Liver (tissue), 8 donors: ENCODE measurements at regions not wholly inside any gene's neighbourhood (a gene's known extent, or its start where the extent isn't known, plus 50 kb on each side); places are given as distances from the start of the nearest gene placed in this dataset.

Experiments used
- DNase-seq: peaks from one replicate; pipeline ENCODE4 v3.0.0-alpha.2; 2017; ENCODE audit warnings: low spot score
- H3K27ac ChIP-seq, 2 donors: one replicate each; pipeline ENCODE4 v1.7.0; 2013; ENCODE audit warnings: inconsistent platforms in 2 of 2, low read length in 2 of 2, control low read depth in 1 of 2, low read depth in 1 of 2, mild to moderate bottlenecking in 1 of 2
- H3K27me3 ChIP-seq, 4 donors: one replicate each; pipeline versions ENCODE4 v1.6.1 to v1.7.0; 2013; ENCODE audit warnings: low read length in 3 of 4, inconsistent platforms in 1 of 4, mild to moderate bottlenecking in 1 of 4, moderate library complexity in 1 of 4; ENCODE audit not compliant: control insufficient read depth in 4 of 4, insufficient read depth in 4 of 4
- H3K36me3 ChIP-seq, 4 donors: one replicate each; pipeline versions ENCODE4 v1.6.1 to v1.7.0; 2013; ENCODE audit warnings: low read length in 3 of 4, mild to moderate bottlenecking in 3 of 4, low read depth in 1 of 4, moderate library complexity in 1 of 4; ENCODE audit not compliant: control insufficient read depth in 4 of 4, insufficient read depth in 3 of 4
- H3K4me1 ChIP-seq, 4 donors: one replicate each; pipeline versions ENCODE4 v1.6.1 to v1.7.0; 2013; ENCODE audit warnings: low read length in 3 of 4, mild to moderate bottlenecking in 3 of 4, moderate library complexity in 1 of 4; ENCODE audit not compliant: control insufficient read depth in 4 of 4, insufficient read depth in 4 of 4
- H3K4me3 ChIP-seq, 3 donors: one replicate each; pipeline versions ENCODE4 v1.6.1 to v1.7.0; 2013; ENCODE audit warnings: low read length in 3 of 3, control low read depth in 1 of 3, low read depth in 1 of 3, mild to moderate bottlenecking in 1 of 3
- H3K9ac ChIP-seq, 2 donors: one replicate each; pipeline ENCODE4 v1.7.0; 2013; ENCODE audit warnings: low read length in 2 of 2, mild to moderate bottlenecking in 2 of 2, moderate library complexity in 2 of 2, control low read depth in 1 of 2, low read depth in 1 of 2
- H3K9me3 ChIP-seq, 4 donors: one replicate each; pipeline versions ENCODE4 v1.6.1 to v1.7.0; 2013; ENCODE audit warnings: low read length in 3 of 4; ENCODE audit not compliant: control insufficient read depth in 4 of 4
- ATF3 ChIP-seq: IDR thresholded peaks from 2 replicates; pipeline ENCODE4 v1.6.1; 2016; ENCODE audit warnings: antibody characterized with exemption
- CTCF ChIP-seq: fragments of 150-350 bp; IDR thresholded peaks from 2 replicates; pipeline ENCODE4 v1.5.1; 2017; ENCODE audit warnings: improper control_type of control experiment, low read depth, low read length; ENCODE audit not compliant: missing input control
- EGR1 ChIP-seq, 2 donors: IDR thresholded peaks; 2 replicates each; pipeline ENCODE4 v1.6.1; 2016 to 2018; ENCODE audit warnings: antibody characterized with exemption in 2 of 2, low read depth in 2 of 2
- FOXA2 ChIP-seq: IDR thresholded peaks from 2 replicates; pipeline ENCODE4 v1.6.1; 2016; ENCODE audit warnings: antibody characterized with exemption
- GABPA ChIP-seq, 2 donors: IDR thresholded peaks in 1 of 2; conservative IDR thresholded peaks in 1 of 2; 2 replicates each; pipeline ENCODE4 v1.6.1; 2016; ENCODE audit warnings: antibody characterized with exemption in 2 of 2, mild to moderate bottlenecking in 1 of 2, moderate library complexity in 1 of 2
- HNF4A ChIP-seq, 2 donors: conservative IDR thresholded peaks; 2 replicates each; pipeline ENCODE4 v1.6.1; 2016; ENCODE audit warnings: antibody characterized with exemption in 2 of 2, mild to moderate bottlenecking in 2 of 2
- HNF4G ChIP-seq: IDR thresholded peaks from 2 replicates; pipeline ENCODE4 v1.6.1; 2016; ENCODE audit warnings: antibody characterized with exemption
- JUND ChIP-seq, 2 donors: IDR thresholded peaks; 2 replicates each; pipeline ENCODE4 v1.6.1; 2016; ENCODE audit warnings: antibody characterized with exemption in 2 of 2
- NR2F2 ChIP-seq: IDR thresholded peaks from 2 replicates; pipeline ENCODE4 v1.6.1; 2016; ENCODE audit warnings: antibody characterized with exemption
- REST ChIP-seq: IDR thresholded peaks from 2 replicates; pipeline ENCODE4 v1.6.1; 2016; ENCODE audit warnings: antibody characterized with exemption, mild to moderate bottlenecking
- RXRA ChIP-seq, 2 donors: IDR thresholded peaks; 2 replicates each; pipeline ENCODE4 v1.6.1; 2017 to 2018; ENCODE audit warnings: antibody characterized with exemption in 2 of 2, mild to moderate bottlenecking in 1 of 2
- SP1 ChIP-seq: IDR thresholded peaks from 2 replicates; pipeline ENCODE4 v1.6.1; 2018; ENCODE audit warnings: antibody characterized with exemption, mild to moderate bottlenecking
- TAF1 ChIP-seq: conservative IDR thresholded peaks from 2 replicates; pipeline ENCODE4 v1.6.1; 2016; ENCODE audit warnings: antibody characterized with exemption, mild to moderate bottlenecking
- YY1 ChIP-seq: IDR thresholded peaks from 2 replicates; pipeline ENCODE4 v1.6.1; 2016; ENCODE audit warnings: antibody characterized with exemption, mild to moderate bottlenecking
- ZBTB33 ChIP-seq: IDR thresholded peaks from 2 replicates; pipeline ENCODE4 v1.6.1; 2016; ENCODE audit warnings: antibody characterized with exemption
- WGBS: extraction: QIAGEN DNeasy Blood & Tissue Kit; methylation state at CpG from one replicate; pipeline ENCODE4 v1.1.7; 2013; 5-methylcytosine and 5-hydroxymethylcytosine counted together
- donor health status: healthy.
- donor health status: healthy.
- donor health status: healthy.
- donor health status: healthy.
- donor health status: healthy.

GRCh38 chrX:98331407-98331806 lies 1447.7 kb downstream of the RPA4 start:
- 70% methylated on average over 2 of the region's 2 CpGs for WGBS
- H3K27ac ChIP-seq = no peak overlapping the region

GRCh38 chrX:98338544-98338943 lies 1454.8 kb downstream of the RPA4 start:
- TF ChIP-seq YY1 = no peak
- no peak for TF ChIP-seq NR2F2
- DNase-seq = no peak
- Histone ChIP-seq H3K27ac (no peak overlapping the region), H3K9me3 (peaks cover 0 to 4% (median 0%) of the 10 kb centered on the region in 4 donors), H3K4me3 (no peak overlapping the region), H3K4me1 (no peaks in the 10 kb centered on the region), H3K36me3 (no peaks in the 10 kb centered on the region), H3K27me3 (no peaks in the 10 kb centered on the region), H3K9ac (no peak overlapping the region)
- WGBS = 83% methylated on average over 2 of the region's 2 CpGs

More at GRCh38 chrX:98331407-98331806, 1447.7 kb downstream of the RPA4 start:
- TF ChIP-seq RXRA (IDR thresholded peaks at IDR 0.05) = no peak
- no peak for TF ChIP-seq NR2F2
- TF ChIP-seq HNF4G = no peak
- no peak for TF ChIP-seq FOXA2
- no peak for TF ChIP-seq REST
- no peak for TF ChIP-seq CTCF
- H3K9me3 ChIP-seq = no peaks in the 10 kb centered on the region
- no peak overlapping the region for H3K4me3 ChIP-seq
- no peaks in the 10 kb centered on the region for H3K27me3 ChIP-seq
- H3K36me3 ChIP-seq = no peaks in the 10 kb centered on the region
- no peaks in the 10 kb centered on the region for H3K4me1 ChIP-seq
- no peak for DNase-seq
- no peak overlapping the region for H3K9ac ChIP-seq

GRCh38 chrX:98350940-98351339 lies 1467.2 kb downstream of the RPA4 start:
- H3K9ac ChIP-seq = no peak overlapping the region
- H3K27ac ChIP-seq = no peak overlapping the region
- H3K27me3 ChIP-seq = no peaks in the 10 kb centered on the region
- H3K4me3 ChIP-seq = no peak overlapping the region
- H3K9me3 ChIP-seq = no peaks in the 10 kb centered on the region
- DNase-seq = no peak
- no peaks in the 10 kb centered on the region for H3K36me3 ChIP-seq
- H3K4me1 ChIP-seq = no peaks in the 10 kb centered on the region
- no peak for TF ChIP-seq HNF4A (conservative IDR thresholded peaks at IDR 0.05)
- no peak for TF ChIP-seq ZBTB33
- TF ChIP-seq REST = no peak
- no peak for TF ChIP-seq FOXA2
- no peak for TF ChIP-seq JUND (IDR thresholded peaks at IDR 0.05)
- no peak for TF ChIP-seq EGR1 (IDR thresholded peaks at IDR 0.05; ENCODE audit: low read depth in 2 of 2)
- no peak for TF ChIP-seq GABPA (IDR thresholded peaks at IDR 0.05 in 1 of 2, conservative IDR thresholded peaks at IDR 0.05 in 1 of 2)
- no peak for TF ChIP-seq YY1
- TF ChIP-seq SP1 = no peak
- TF ChIP-seq NR2F2 = no peak
- no peak for TF ChIP-seq TAF1
- no peak for TF ChIP-seq HNF4G
- TF ChIP-seq ATF3 = no peak
- no peak for TF ChIP-seq RXRA (IDR thresholded peaks at IDR 0.05)
